Activated CD4-positive, alpha-beta T cell treated with anti-CD3 and anti-CD28 coated beads, Interleukin-2, amount 10 ng/mL, durations not matched to agents 7 days and 5 days (primary cell): ENCODE measurements at regions not wholly inside any gene's neighbourhood (a gene's known extent, or its start where the extent isn't known, plus 50 kb on each side); places are given as distances from the start of the nearest gene placed in this dataset.

ENCODE experiments used
- CTCF ChIA-PET: fragments of 350-600 bp; sonication (Branson Sonifier 250); formaldehyde crosslinking; loops from one replicate; lab custom pipeline; 2021; ENCODE audit warnings: antibody characterized with exemption; lab: Charles Lee
- POLR2A ChIA-PET: fragments of 350-600 bp; sonication (Branson Sonifier 250); formaldehyde crosslinking; loops from one replicate; lab custom pipeline; 2021; ENCODE audit warnings: antibody characterized with exemption; lab: Charles Lee
- DNase-seq: peaks from one replicate; pipeline ENCODE4 v3.0.0-alpha.2; 2020
- H3K27ac Mint-ChIP-seq: one replicate; pipeline ENCODE4 v1.8.0; 2021; ENCODE audit warnings: mild to moderate bottlenecking, moderate library complexity, mixed read lengths
- H3K27me3 Mint-ChIP-seq: one replicate; pipeline ENCODE4 v1.8.0; 2021; ENCODE audit warnings: mixed read lengths
- H3K36me3 Mint-ChIP-seq: one replicate; pipeline ENCODE4 v1.8.0; 2021; ENCODE audit warnings: low read depth, mixed read lengths
- H3K4me1 Mint-ChIP-seq: one replicate; pipeline ENCODE4 v1.8.0; 2021; ENCODE audit warnings: mixed read lengths
- H3K4me3 Mint-ChIP-seq: one replicate; pipeline ENCODE4 v1.8.0; 2021; ENCODE audit warnings: mild to moderate bottlenecking, moderate library complexity, mixed read lengths
- H3K9me3 Mint-ChIP-seq: one replicate; pipeline ENCODE4 v1.8.0; 2021; ENCODE audit warnings: mixed read lengths

GRCh38 chr20:12037521-12037920, 119.8 kb downstream of the BTBD3 start:
- no peak for DNase-seq
- no peaks in the 10 kb centered on the region for H3K4me1 Mint-ChIP-seq
- H3K27me3 Mint-ChIP-seq: no peaks in the 10 kb centered on the region
- H3K27ac Mint-ChIP-seq: no peak overlapping the region
- no peaks in the 10 kb centered on the region for H3K9me3 Mint-ChIP-seq
- ChIA-PET POLR2A (no interaction called here), CTCF (no interaction called here)
- H3K36me3 Mint-ChIP-seq: no peaks in the 10 kb centered on the region
- no peak overlapping the region for H3K4me3 Mint-ChIP-seq

- ChIA-PET CTCF (no interaction called here), POLR2A (no interaction called here)
- H3K36me3 Mint-ChIP-seq: no peaks in the 10 kb centered on the region
- no peak overlapping the region for H3K27ac Mint-ChIP-seq
- no peaks in the 10 kb centered on the region for H3K4me1 Mint-ChIP-seq
- no peak overlapping the region for H3K4me3 Mint-ChIP-seq
- no peaks in the 10 kb centered on the region for H3K27me3 Mint-ChIP-seq
- no peak for DNase-seq
- H3K9me3 Mint-ChIP-seq: no peaks in the 10 kb centered on the region
Observed at GRCh38 chr20:12040261-12040660, 122.6 kb downstream of the BTBD3 start.

GRCh38 chr20:12044969-12045368, 127.3 kb downstream of the BTBD3 start:
- ChIA-PET POLR2A (no interaction called here), CTCF (interaction anchor here (0.6 kb wide), 1 partner anchor 1377 kb away, joined by 4 read pairs; no protein-coding TSS in a partner anchor)
- no peak for DNase-seq
- H3K4me1 Mint-ChIP-seq: no peaks in the 10 kb centered on the region
- H3K9me3 Mint-ChIP-seq: no peaks in the 10 kb centered on the region
- no peak overlapping the region for H3K27ac Mint-ChIP-seq
- H3K36me3 Mint-ChIP-seq: no peaks in the 10 kb centered on the region
- no peak overlapping the region for H3K4me3 Mint-ChIP-seq
- H3K27me3 Mint-ChIP-seq: no peaks in the 10 kb centered on the region

GRCh38 chr20:12047838-12048432, 130.2 kb downstream of the BTBD3 start:
- H3K9me3 Mint-ChIP-seq: no peaks in the 10 kb centered on the region
- H3K4me3 Mint-ChIP-seq: no peak overlapping the region
- DNase-seq: no peak
- no peaks in the 10 kb centered on the region for H3K27me3 Mint-ChIP-seq
- H3K36me3 Mint-ChIP-seq: no peaks in the 10 kb centered on the region
- H3K4me1 Mint-ChIP-seq: no peaks in the 10 kb centered on the region
- CTCF ChIA-PET: no interaction called here
- POLR2A ChIA-PET: no interaction called here
- no peak overlapping the region for H3K27ac Mint-ChIP-seq

GRCh38 chr20:12049125-12049524, 131.4 kb downstream of the BTBD3 start:
- no peak overlapping the region for H3K27ac Mint-ChIP-seq
- no peaks in the 10 kb centered on the region for H3K27me3 Mint-ChIP-seq
- CTCF ChIA-PET: no interaction called here
- peaks cover 5% of the 10 kb centered on the region for H3K4me1 Mint-ChIP-seq
- H3K9me3 Mint-ChIP-seq: no peaks in the 10 kb centered on the region
- DNase-seq: no peak
- no peaks in the 10 kb centered on the region for H3K36me3 Mint-ChIP-seq
- POLR2A ChIA-PET: no interaction called here
- H3K4me3 Mint-ChIP-seq: no peak overlapping the region

- Mint-ChIP-seq H3K9me3 (no peaks in the 10 kb centered on the region), H3K36me3 (no peaks in the 10 kb centered on the region), H3K4me1 (peaks cover 5% of the 10 kb centered on the region), H3K27me3 (no peaks in the 10 kb centered on the region), H3K27ac (no peak overlapping the region), H3K4me3 (no peak overlapping the region)
- no peak for DNase-seq
- ChIA-PET POLR2A (no interaction called here), CTCF (no interaction called here)
Observed at GRCh38 chr20:12051206-12052163, 133.8 kb downstream of the BTBD3 start.

GRCh38 chr20:12053353-12053752, 135.7 kb downstream of the BTBD3 start:
- no peak for DNase-seq
- ChIA-PET POLR2A (no interaction called here), CTCF (no interaction called here)
- H3K36me3 Mint-ChIP-seq: no peaks in the 10 kb centered on the region
- peaks cover 5% of the 10 kb centered on the region for H3K4me1 Mint-ChIP-seq
- H3K27ac Mint-ChIP-seq: no peak overlapping the region
- H3K4me3 Mint-ChIP-seq: no peak overlapping the region
- H3K27me3 Mint-ChIP-seq: no peaks in the 10 kb centered on the region
- no peaks in the 10 kb centered on the region for H3K9me3 Mint-ChIP-seq

GRCh38 chr20:12054556-12054955, 136.9 kb downstream of the BTBD3 start:
- POLR2A ChIA-PET: no interaction called here
- DNase-seq: no peak
- H3K9me3 Mint-ChIP-seq: no peaks in the 10 kb centered on the region
- H3K4me3 Mint-ChIP-seq: no peak overlapping the region
- no peaks in the 10 kb centered on the region for H3K36me3 Mint-ChIP-seq
- peaks cover 5% of the 10 kb centered on the region for H3K4me1 Mint-ChIP-seq
- H3K27ac Mint-ChIP-seq: no peak overlapping the region
- CTCF ChIA-PET: no interaction called here
- no peaks in the 10 kb centered on the region for H3K27me3 Mint-ChIP-seq

- no peak overlapping the region for H3K4me3 Mint-ChIP-seq
- no peaks in the 10 kb centered on the region for H3K36me3 Mint-ChIP-seq
- ChIA-PET CTCF (no interaction called here), POLR2A (no interaction called here)
- H3K27ac Mint-ChIP-seq: no peak overlapping the region
- H3K27me3 Mint-ChIP-seq: no peaks in the 10 kb centered on the region
- no peaks in the 10 kb centered on the region for H3K9me3 Mint-ChIP-seq
- no peak for DNase-seq
- H3K4me1 Mint-ChIP-seq: peaks cover 5% of the 10 kb centered on the region
Observed at GRCh38 chr20:12055161-12055560, 137.5 kb downstream of the BTBD3 start.

GRCh38 chr20:12056839-12057238, 139.1 kb downstream of the BTBD3 start:
- Mint-ChIP-seq H3K4me3 (no peak overlapping the region), H3K36me3 (no peaks in the 10 kb centered on the region), H3K4me1 (peaks cover 5% of the 10 kb centered on the region), H3K27ac (no peak overlapping the region), H3K9me3 (no peaks in the 10 kb centered on the region), H3K27me3 (no peaks in the 10 kb centered on the region)
- ChIA-PET POLR2A (no interaction called here), CTCF (no interaction called here)
- no peak for DNase-seq

GRCh38 chr20:12057778-12058177, 140.1 kb downstream of the BTBD3 start:
- Mint-ChIP-seq H3K4me1 (peaks cover 5% of the 10 kb centered on the region), H3K27ac (no peak overlapping the region), H3K4me3 (no peak overlapping the region), H3K27me3 (no peaks in the 10 kb centered on the region), H3K9me3 (no peaks in the 10 kb centered on the region), H3K36me3 (no peaks in the 10 kb centered on the region)
- DNase-seq: no peak
- POLR2A ChIA-PET: no interaction called here
- CTCF ChIA-PET: no interaction called here

GRCh38 chr20:12058216-12058615, 140.5 kb downstream of the BTBD3 start:
- H3K27ac Mint-ChIP-seq: no peak overlapping the region
- H3K9me3 Mint-ChIP-seq: no peaks in the 10 kb centered on the region
- H3K4me1 Mint-ChIP-seq: peaks cover 4% of the 10 kb centered on the region
- ChIA-PET POLR2A (no interaction called here), CTCF (no interaction called here)
- DNase-seq: no peak
- H3K36me3 Mint-ChIP-seq: no peaks in the 10 kb centered on the region
- no peak overlapping the region for H3K4me3 Mint-ChIP-seq
- H3K27me3 Mint-ChIP-seq: no peaks in the 10 kb centered on the region

GRCh38 chr20:12061466-12061865, 143.8 kb downstream of the BTBD3 start:
- no peaks in the 10 kb centered on the region for H3K36me3 Mint-ChIP-seq
- DNase-seq: no peak
- H3K4me1 Mint-ChIP-seq: no peaks in the 10 kb centered on the region
- H3K27me3 Mint-ChIP-seq: no peaks in the 10 kb centered on the region
- no peak overlapping the region for H3K27ac Mint-ChIP-seq
- ChIA-PET CTCF (no interaction called here), POLR2A (no interaction called here)
- H3K9me3 Mint-ChIP-seq: peaks cover 2% of the 10 kb centered on the region
- H3K4me3 Mint-ChIP-seq: no peak overlapping the region
